ENCODE measurements at regions not wholly inside any gene's neighbourhood (a gene's known extent, or its start where the extent isn't known, plus 50 kb on each side); places are given as distances from the start of the nearest gene placed in this dataset.

- TF ChIP-seq CTCF (IDR thresholded peaks at IDR 0.05), result no peak
- TF ChIP-seq POLR2A (IDR thresholded peaks at IDR 0.05), result no peak
These were observed 294.2 kb downstream of the TDRD3 start for GRCh38 chr13:60691268-60691667.
